Inferior parietal cortex (tissue), 1 donor: ENCODE measurements at regions not wholly inside any gene's neighbourhood (a gene's known extent, or its start where the extent isn't known, plus 50 kb on each side); places are given as distances from the start of the nearest gene placed in this dataset.

Experiments used
- DNase-seq: peaks from one replicate; pipeline ENCODE4 v3.0.0-alpha.2; 2016; ENCODE audit errors: extremely low spot score

DNA sequence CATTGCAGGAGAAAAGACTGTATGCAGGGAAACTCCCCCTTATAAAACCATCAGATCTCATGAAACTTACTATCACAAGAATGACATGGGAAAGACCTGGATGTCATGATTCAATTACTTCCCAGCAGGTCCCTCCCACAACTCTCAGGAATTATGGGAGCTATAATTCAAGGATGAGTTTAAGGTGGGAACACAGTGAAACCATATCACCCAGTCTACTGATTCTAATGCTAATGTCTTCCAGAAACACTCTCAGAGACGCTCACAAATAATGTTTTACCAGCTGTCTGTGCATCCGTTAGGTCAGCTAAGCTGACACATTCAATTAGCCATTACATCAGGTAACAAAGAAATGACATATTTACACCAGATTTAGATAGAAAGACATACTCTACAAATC, 637.9 kb downstream of the NLGN4Y start:
- no peak for DNase-seq

DNA sequence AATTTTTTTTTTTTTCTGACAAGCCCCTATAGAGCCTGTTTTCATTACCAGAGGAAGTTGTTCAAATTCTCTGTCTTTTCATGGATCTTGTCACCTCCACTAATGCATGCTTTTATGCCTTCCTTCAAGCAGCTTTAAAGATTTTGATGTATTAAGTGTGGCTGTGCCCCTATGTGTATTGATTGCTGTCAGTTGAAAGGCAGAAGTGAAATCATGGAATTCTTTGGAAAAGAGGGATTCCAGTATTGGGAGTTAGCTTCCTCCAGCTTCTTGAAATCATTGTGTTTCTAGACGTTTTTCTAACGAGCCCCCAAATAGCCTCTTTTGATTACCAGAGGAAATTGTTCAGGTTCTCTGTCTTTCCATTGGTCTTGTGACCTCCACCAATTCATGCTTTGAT, 655.6 kb downstream of the NLGN4Y start:
- DNase-seq = no peak

DNA sequence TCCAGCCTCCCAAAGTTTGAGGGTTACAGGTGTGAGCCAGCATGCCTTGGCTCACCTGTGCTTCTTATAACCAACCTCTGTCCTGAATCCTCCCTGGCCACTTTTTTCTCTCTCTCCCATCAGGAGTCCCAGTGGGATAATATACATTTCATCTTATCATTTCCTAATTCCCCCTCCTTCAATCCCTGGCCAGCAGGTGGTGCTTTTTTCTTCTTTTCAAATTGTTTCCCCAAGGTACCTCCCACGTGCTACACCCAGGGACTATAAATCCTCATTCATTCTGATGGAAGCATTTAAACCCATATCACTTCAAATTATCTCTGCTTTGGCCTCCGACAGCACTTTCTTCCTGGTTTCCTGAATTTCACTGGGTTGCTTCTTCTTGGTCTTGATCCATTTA, 704.7 kb downstream of the NLGN4Y start:
- DNase-seq = no peak

GRCh38 chrY:15239596-15240132, 715.3 kb downstream of the NLGN4Y start:
- no peak for DNase-seq

- DNase-seq = no peak
Observed at GRCh38 chrY:15259286-15259685, 735.0 kb downstream of the NLGN4Y start.

GRCh38 chrY:15286572-15286971, 762.2 kb downstream of the NLGN4Y start:
- no peak for DNase-seq

DNA sequence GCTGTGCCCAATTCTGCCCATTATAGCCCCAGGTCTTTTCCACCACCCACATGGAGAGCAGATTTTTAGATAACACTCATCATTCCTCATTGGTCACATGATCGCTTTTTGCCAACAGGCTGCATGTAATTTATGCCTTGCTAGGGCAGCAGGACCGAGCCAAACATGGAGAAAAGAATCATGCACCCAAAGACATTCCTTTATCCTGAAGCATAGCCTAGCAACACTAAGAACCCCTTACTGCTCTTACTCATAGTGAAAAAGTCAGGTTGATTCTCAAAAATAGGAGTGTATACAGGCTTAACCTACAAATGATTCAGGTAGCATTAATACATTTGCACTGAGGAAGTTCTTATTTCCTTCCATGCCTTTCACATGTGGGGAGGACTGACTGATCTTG, 765.5 kb downstream of the NLGN4Y start:
- no peak for DNase-seq

GRCh38 chrY:15292881-15293280, 768.6 kb downstream of the NLGN4Y start:
- no peak for DNase-seq

DNA sequence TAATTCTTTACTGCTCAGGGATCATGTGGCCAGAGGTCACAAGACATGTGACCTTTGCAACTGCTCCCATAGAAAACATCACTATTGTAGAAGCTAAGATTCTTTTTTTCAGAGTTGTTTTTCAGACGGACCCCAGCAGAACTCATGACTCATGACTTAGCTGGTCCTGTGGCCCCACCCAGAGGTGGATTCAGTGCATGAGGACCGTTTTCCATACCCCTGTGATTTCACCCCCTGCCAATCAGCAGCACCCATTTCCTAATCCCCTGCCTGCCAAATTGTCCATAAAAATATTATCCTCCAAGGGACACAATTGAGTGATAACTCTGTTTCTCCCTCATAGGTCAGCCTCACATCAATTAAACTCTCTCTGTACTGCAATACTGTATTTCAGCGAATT, 777.5 kb downstream of the NLGN4Y start:
- DNase-seq = no peak

- DNase-seq = no peak
Observed at GRCh38 chrY:15312166-15312565, 787.8 kb downstream of the NLGN4Y start.

DNA sequence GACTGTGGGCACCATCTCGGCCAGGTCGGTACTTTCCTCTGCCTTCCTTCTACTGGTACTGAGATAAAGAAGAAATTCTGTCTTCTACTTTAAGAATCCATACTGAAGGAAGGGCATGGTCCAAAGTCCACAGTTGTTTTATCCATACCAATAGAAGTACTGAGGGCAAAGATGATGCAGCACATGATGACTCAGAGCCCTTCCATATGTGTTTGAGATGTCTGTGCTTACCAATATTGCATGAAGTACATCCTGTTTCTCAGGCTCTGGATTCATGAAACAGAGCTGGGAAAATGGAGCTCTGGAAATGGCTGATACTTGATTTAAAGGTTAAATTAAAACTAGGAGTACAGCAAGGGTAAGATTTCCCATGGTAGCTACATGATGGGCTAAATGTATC, 799.9 kb downstream of the NLGN4Y start:
- DNase-seq = no peak

GRCh38 chrY:15325201-15325600, 800.9 kb downstream of the NLGN4Y start:
- no peak for DNase-seq

DNA sequence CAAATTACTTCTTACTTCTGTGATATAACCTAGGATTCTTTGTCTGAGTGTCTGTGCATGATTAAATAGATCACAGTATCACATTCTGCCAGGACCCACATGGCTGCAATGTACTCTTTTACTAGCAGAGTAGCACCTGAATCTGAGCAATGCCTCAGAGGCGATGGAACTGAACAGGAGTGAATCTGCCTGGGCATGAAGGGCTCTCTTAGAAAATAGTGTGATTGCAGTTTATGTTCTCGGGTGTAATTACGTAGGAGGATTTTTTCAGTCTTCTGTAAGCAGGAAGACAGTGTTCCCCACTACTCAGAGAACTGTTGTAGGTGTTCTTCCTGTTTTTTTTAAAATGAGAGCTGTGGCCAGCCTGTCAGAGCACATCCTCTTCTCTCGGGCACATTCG, 802.3 kb downstream of the NLGN4Y start:
- DNase-seq = no peak

GRCh38 chrY:15328848-15329247, 804.5 kb downstream of the NLGN4Y start:
- peak; percentile 7 for DNase-seq

- DNase-seq = no peak
Observed at GRCh38 chrY:15343522-15343921, 819.2 kb downstream of the NLGN4Y start.

GRCh38 chrY:15345471-15346155, 821.3 kb downstream of the NLGN4Y start:
- no peak for DNase-seq

- DNase-seq = no peak
Observed at GRCh38 chrY:15349351-15349750, 825.0 kb downstream of the NLGN4Y start.

DNA sequence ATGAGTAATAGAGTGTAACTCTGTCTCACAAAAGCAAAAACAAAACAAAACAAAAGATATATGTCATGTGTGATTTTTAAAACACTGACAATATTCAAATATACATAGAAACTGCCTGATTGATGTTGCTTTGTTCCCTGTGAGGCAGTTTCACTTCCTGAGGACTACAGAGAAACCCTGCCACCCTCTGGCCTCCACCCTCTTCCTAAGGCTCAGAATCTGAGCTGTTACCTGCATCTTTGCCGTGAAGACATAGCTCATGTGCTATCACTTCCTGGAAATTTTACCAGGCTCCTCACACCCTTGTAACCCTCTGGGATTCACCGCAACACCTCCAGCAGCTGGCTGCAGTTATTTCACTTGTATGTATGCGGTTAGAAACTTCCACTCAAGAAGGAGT, 831.0 kb downstream of the NLGN4Y start:
- no peak for DNase-seq

DNA sequence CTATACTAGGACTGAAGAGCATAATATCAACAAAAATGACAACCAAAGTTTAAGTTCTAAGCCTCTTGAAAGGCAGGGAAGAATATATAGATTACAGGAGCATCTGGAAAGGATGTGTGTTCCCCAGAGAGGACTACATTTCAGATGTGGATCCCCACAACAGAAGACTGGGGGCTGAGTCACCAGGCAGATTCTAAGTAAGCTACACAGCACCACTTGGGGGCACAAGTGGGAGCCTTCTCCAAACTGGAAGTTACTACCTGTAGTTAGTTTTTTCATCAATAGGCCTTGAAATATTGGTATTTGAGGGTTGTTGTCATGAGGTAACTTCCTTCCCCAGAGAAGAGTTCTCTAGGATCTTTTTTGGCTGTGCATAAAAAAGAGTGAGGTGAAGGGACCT, 836.1 kb downstream of the NLGN4Y start:
- DNase-seq = no peak

DNA sequence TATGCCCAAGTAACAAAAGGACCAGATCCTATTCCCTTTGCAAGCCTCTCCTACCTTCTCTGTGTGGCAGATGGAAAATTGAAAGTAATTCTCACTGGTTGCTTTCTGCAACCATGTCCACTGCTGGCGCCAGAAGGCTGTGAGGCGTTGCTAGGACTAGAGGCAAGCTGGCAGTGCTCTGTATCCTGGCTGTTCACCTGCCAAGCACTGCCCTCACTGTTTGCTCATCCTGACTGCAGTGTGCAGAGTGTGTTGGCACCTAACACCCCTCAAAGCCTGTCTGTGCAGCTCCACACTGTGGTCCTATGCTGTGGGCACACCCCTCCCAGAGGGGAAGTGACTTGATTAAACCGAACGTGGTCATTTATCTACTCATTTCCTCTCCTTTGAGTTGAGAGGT, 840.7 kb downstream of the NLGN4Y start:
- no peak for DNase-seq

GRCh38 chrY:15368786-15369185, 844.5 kb downstream of the NLGN4Y start:
- DNase-seq = no peak

DNA sequence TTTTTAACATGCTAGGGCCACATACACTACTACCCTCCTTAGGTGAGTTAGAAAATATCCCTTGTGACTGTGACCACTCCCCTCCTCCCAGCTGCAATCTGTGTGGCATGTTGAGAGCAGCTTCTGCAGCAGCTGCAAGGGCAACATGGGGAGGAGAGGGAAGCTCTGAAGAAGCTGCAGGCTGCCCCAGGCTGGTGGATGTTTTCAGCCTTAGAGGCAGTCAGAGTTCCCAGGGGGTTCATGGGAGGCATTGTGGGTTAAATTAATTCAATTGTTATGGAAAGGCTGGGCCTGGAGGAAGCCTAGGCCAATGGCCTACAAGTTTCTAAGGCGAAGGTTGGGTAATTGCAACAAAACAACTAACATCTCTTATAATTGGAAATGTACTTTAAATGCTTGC, 860.8 kb downstream of the NLGN4Y start:
- no peak for DNase-seq

DNA sequence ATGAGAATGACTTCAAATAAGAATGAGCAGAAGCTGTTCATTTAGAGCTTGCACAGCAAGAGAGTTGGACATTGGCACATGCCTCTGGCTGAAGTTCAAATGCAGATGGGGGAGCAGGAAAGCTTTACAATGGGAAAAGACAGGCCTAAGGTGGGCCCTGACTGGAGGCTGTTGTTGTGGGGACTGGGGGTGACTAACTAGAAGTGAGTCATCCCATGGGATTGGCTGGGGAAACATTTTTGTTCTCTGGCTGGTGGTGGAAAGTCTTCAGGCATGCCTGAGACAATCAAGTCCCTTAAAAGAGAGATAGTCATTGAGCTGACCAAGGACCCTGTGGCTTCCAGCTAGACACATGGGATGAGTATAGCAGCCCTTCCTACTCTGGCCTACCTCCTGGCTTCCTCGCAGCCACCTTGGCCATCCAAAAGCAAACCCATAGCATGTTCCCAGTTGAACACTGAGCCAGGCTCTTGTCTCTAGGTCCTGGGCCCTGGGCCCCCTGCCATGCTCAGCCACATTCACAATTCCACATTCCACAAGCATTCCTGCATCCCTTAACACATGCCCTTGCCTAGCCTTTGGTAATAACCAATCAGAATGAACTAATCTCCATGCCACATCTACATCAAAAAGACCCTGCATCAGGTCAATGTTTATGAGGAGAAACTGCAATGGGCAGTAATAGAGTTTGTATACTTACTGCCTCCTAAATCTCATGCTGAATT, 873.4 kb downstream of the NLGN4Y start:
- no peak for DNase-seq
